NOMO-1 treated with DMSO at 0.1 percent for 48 hours (cell line): ENCODE measurements at regions not wholly inside any gene's neighbourhood (a gene's known extent, or its start where the extent isn't known, plus 50 kb on each side); places are given as distances from the start of the nearest gene placed in this dataset.
"Not testable (repeated sequence)": the region's sequence is repeated elsewhere in the genome, so short reads cannot be mapped to it uniquely, and the experiment has no call there.

Experiments used
- DNase-seq: peaks from one replicate; lab custom pipeline; 2025; ENCODE audit not compliant: unreplicated experiment; lab: John Stamatoyannopoulos, UW

DNA sequence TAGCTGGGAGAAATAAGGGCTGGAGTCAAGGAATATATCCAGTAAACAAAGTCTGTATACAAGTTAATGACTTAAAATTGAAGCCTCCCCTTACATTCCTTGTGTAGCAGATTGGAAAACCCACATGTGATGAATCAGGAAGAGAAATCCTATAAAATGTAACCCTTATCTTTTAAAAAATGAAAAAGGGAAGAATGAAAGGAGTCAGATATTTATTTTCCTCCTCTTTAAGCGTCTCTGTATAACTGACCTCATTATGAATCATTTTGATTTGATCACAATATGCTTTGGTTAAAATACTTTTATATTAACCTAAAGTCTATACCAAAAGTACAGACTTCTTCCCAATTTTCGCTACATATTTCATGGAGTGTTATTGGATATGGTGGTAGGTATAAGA is 316.3 kb upstream of the STAC start:
- no peak for DNase-seq

DNA sequence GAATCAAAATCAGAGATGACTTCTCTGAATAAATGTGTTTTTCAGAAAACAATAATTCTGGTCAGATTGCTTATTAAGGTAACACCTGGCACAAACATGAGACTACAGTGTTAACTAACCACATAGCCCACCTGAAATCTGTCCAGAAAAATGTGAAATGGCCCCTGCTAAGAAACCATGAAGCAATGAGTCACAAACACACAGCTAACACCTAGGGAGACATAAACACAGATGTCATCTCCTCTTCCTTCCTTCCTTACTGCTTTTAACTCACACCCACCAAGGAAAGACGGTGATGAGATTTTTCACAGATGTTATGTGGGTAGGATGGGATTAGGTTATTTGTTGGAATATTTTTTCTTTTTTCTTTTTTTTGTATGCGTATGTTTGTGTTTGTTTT is 315.0 kb upstream of the STAC start:
- DNase-seq: no peak

DNA sequence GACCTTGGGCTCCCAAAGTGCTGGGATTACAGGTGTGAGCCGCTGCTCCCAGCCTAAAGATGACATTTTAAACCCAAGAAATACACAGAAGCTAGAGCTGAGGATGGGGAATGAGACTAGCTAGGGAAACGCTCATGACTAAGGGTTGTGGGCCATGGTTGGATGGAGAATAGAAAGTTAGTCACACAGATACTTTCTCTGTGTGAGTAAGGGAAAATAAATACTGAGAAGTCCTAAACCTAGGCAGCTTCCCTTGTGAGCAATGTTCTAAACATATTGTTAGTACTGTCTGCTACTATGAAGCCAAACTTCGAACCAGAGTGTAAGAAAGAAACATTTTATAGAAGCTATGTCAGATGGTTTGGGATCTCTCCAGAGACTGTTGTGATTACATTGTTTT is 304.8 kb upstream of the STAC start:
- DNase-seq: no peak

- no peak for DNase-seq
Measured at GRCh38 chr3:36077320-36077719, 303.0 kb upstream of the STAC start.

DNA sequence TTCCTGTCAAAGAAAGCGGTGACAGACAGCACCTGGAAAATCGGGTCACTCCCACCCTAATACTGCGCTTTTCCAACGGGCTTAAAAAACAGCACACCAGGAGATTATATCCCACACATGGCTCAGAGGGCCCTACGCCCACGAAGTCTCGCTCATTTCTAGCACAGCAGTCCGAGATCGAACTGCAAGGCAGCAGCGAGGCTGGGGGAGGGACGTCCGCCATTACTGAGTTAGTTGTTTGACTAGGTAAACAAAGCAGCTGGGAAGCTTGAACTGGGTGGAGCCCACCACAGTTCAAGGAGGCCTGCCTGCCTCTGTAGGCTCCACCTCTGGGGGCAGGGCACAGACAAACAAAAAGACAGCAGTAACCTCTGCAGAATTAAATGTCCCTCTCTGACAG is 297.3 kb upstream of the STAC start:
- not testable (repeated sequence) for DNase-seq

DNA sequence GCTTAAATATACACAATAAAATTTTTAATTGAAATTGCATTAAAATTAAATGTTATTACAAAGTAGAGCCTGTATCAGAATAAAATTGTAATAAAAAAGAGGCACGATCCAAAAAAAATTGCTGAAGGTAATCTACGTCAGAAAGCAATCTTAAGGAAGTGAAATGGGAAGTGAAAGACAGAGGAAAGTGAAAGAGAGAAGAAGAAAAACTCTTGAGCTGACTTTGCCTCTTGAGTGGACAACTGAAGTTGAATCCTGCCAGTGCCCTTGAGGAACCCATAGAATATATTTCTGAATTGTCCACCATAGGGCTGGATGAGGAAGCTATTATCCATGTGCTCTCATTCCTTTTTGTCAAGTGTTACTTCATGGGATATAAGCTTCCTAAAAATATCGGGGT is 285.1 kb upstream of the STAC start:
- DNase-seq: peak; percentile 68

GRCh38 chr3:36097209-36097608 is 283.1 kb upstream of the STAC start:
- DNase-seq: no peak

DNA sequence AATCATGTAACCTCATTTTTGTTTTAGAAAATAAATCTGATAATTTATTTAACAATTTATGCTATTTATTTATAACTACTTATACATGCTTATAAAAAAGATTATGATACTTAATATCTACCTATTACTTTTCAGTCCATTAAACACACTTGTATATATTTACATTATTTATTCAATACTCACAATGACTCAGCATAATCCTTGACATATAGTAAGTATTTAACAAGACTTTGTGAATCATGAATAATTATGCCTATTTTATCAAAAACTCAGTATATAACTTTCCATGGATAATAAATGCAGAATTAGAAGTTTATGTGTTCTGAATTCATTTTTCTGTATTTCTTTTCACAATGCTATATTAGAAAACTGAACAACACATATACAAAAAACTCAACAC is 266.0 kb upstream of the STAC start:
- no peak for DNase-seq

DNA sequence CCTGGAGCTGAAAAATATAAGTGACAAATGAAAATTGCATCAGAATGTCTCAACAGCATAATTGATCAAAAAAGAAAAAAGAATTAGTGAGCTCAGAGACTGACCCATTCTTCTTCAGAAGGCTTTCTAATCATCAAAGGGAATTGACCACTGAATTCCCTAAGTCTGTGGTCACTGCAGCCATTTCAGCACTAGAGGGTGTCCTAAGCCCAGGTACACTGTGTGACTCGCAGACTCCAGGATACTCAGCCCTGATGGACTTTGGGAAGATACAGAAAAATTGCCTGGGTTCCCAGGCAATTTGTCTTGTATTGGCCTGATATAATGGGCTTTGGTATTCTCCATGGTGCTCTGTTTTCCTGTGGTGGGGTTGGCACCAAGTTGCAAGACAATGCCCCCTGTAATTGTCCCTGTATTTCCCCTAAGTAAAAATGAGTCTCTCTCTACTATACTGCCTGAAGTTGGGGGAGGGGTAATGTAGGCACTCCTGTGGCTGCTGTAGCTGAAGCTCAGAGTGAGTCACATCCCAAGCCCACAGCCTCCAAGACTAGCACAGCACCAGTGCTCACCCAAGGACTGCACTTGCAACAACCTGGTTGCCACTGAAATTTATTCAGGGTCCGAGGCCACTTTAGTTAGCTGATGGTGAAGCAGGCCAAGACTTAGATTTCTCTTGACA is 256.0 kb upstream of the STAC start:
- no peak for DNase-seq

DNA sequence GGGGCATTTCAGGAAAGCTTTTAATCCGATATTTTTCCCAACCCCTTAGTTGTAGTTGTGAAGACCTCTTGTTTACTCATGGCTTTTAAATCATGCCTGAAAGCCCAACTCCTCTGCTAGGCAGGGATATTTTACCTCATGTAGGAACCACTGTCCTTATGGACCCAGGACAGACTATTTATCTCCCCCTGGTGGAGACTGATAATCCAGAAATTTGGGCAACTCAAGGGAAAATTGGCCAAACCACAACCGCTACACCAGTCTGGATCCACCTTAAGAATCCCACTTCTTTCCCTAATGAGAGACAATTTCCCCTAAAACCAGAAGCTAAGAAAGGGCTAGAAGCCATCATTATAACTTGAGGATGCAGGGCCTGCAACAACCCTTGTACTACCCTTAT is 248.1 kb upstream of the STAC start:
- DNase-seq: no peak

GRCh38 chr3:36135863-36136262 is 244.4 kb upstream of the STAC start:
- DNase-seq: no peak

DNA sequence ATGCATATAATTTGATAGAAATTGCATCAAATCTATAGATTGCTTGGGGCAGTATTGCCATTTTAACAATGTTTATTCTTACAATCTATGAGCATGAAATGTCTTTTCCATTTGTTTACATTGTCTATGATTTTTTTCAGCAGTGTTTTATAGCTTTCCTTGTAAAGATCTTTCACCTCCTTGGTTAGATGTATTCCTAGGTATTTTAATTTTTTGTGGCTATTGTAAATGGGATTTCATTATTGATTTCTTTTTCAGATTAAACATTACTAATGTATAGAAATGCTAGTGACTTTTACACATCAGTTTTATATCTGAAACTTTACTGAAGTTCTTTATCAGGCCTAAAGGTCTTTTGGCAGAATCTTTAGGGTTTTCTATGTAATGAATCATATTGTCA is 237.6 kb upstream of the STAC start:
- no peak for DNase-seq

GRCh38 chr3:36146404-36146803 is 233.9 kb upstream of the STAC start:
- DNase-seq: no peak

- DNase-seq: no peak
Measured at GRCh38 chr3:36147934-36148558, 232.3 kb upstream of the STAC start.

GRCh38 chr3:36149447-36149865 is 230.8 kb upstream of the STAC start:
- DNase-seq: no peak

- no peak for DNase-seq
Measured at GRCh38 chr3:36155515-36155914, 224.8 kb upstream of the STAC start.

- no peak for DNase-seq
Measured at GRCh38 chr3:36164400-36164799, 215.9 kb upstream of the STAC start.

GRCh38 chr3:36165509-36166290 is 214.6 kb upstream of the STAC start:
- no peak for DNase-seq

GRCh38 chr3:36166477-36166876 is 213.8 kb upstream of the STAC start:
- no peak for DNase-seq

DNA sequence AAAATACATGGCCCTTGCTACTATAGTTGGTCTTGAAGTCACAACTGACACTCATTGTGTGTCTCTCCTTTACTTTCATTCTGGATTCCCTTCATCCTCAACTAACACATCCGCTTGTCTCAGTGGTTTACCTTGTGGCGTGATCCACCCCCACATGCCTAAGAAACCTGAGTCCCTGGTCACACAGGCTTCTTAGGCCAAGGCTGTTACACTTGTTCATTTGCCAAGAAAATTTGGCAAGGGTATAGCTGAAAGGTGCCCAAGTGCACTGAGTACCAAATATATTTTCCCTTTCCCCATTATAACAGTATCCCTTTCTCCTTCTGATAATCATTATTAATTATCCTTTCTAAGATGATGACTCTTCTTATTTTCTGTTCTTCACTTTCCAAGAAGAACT is 207.6 kb upstream of the STAC start:
- no peak for DNase-seq

- DNase-seq: no peak
Measured at GRCh38 chr3:36175113-36175812, 205.0 kb upstream of the STAC start.
